Right lobe of liver (tissue), 4 donors: ENCODE measurements at regions not wholly inside any gene's neighbourhood (a gene's known extent, or its start where the extent isn't known, plus 50 kb on each side); places are given as distances from the start of the nearest gene placed in this dataset.
"Not testable (repeated sequence)": the region's sequence is repeated elsewhere in the genome, so short reads cannot be mapped to it uniquely, and the experiment has no call there.

Experiments
- CTCF ChIP-seq, 4 donors: fragments of 200-600 bp in 3 of 4; fragments of 450-650 bp in 1 of 4; IDR thresholded peaks; one replicate each; pipeline versions ENCODE4 v1.5.1 to v1.8.0; 2016 to 2022; ENCODE audit warnings: antibody characterized with exemption in 4 of 4, mild to moderate bottlenecking in 2 of 4
- POLR2A ChIP-seq: fragments of 450-650 bp; IDR thresholded peaks from one replicate; pipeline ENCODE4 v1.6.1; 2017; ENCODE audit warnings: antibody characterized with exemption, mild to moderate bottlenecking
- donor health status: DM: no; HTN: no; CAD: no.
- donor health status: DM: no; HTN: no; CAD: no.
- donor health status: DM: no; HTN: yes; CAD: no.

GRCh38 chr5:177909261-177909660 lies 86.8 kb downstream of the PROP1 start:
- not testable (repeated sequence) for TF ChIP-seq CTCF (IDR thresholded peaks at IDR 0.05); POLR2A
